ENCODE measurements at regions not wholly inside any gene's neighbourhood (a gene's known extent, or its start where the extent isn't known, plus 50 kb on each side); places are given as distances from the start of the nearest gene placed in this dataset.

GRCh38 chr5:180439911-180440769, 54.0 kb upstream of the CNOT6 start:
- no TSS peak for BruUV-seq (replicated peaks)
- H3K4me2 ChIP-seq (ENCODE audit: insufficient read depth, low read length): no peak overlapping the region
- no peak overlapping the region for H3K27ac ChIP-seq (ENCODE audit: extremely low read depth, low read depth, low read length)

More at GRCh38 chr5:180439911-180440769, 54.0 kb upstream of the CNOT6 start:
- Histone ChIP-seq H3K79me2 (ENCODE audit: control insufficient read depth, insufficient read depth, low read length) (no peaks in the 10 kb centered on the region), H3K4me1 (replicated peaks in 1 of 2; ENCODE audit: control insufficient read depth in 2 of 2, insufficient read depth in 2 of 2, low read length in 2 of 2) (peaks cover 0 to 7% of the 10 kb centered on the region in 2 experiments; a peak in 1 of 5 replicates), H2AFZ (ENCODE audit: low read depth, low read length) (no peak overlapping the region), H3K9me3 (replicated peaks; ENCODE audit: control insufficient read depth, insufficient read depth, low read depth, low read length) (no peaks in the 10 kb centered on the region), H3K4me3 (no peak overlapping the region), H3K27me3 (ENCODE audit: control insufficient read depth in 2 of 2, insufficient read depth in 2 of 2, low read length in 2 of 2) (peaks cover 11 to 60% of the 10 kb centered on the region in 2 experiments), H3K9ac (ENCODE audit: insufficient read depth in 1 of 2, low read depth in 2 of 2, low read length in 2 of 2) (no peak overlapping the region), H3K9me1 (ENCODE audit: control insufficient read depth, insufficient read depth, low read length) (no peaks in the 10 kb centered on the region), H4K20me1 (replicated peaks; ENCODE audit: control insufficient read depth, insufficient read depth, low read length) (no peaks in the 10 kb centered on the region; the same call in 1 of the 2 replicates), H3K36me3 (ENCODE audit: control insufficient read depth, insufficient read depth, low read length) (no peaks in the 10 kb centered on the region)
- in situ Hi-C loops (cut with MboI): no loop called here
- TF ChIP-seq TRIM24 (IDR thresholded peaks at IDR 0.05) (no peak), PKNOX1 (IDR thresholded peaks at IDR 0.05) (no peak), LARP7 (IDR thresholded peaks at IDR 0.05) (no peak), HCFC1 (IDR thresholded peaks at IDR 0.05; ENCODE audit: low read depth, low read length) (no peak), CTCF (IDR thresholded peaks at IDR 0.05 in 2 of 3, conservative IDR thresholded peaks at IDR 0.05 in 1 of 3; ENCODE audit: insufficient read depth in 2 of 3, low read depth in 1 of 3, low read length in 3 of 3) (peak in 2 of 3 experiments; percentile 16 to 30; a peak in 1 of 6 replicates), RAD21 (CRISPR knock-in tag; conservative IDR thresholded peaks at IDR 0.05 in 1 of 2, IDR thresholded peaks at IDR 0.05 in 1 of 2) (no peak), MLLT1 (IDR thresholded peaks at IDR 0.05) (no peak)
- POLR2A ChIA-PET: interaction anchor here (1.5 kb wide), 1 partner anchor 8 kb away, joined by 3 read pairs; no protein-coding TSS in a partner anchor
- no peak for DNase-seq (ENCODE audit: extremely low read depth in 1 of 4, low spot score in 3 of 4)
- FAIRE-seq: no peak
- intact Hi-C loops (cut with micrococcal nuclease): no loop called here
- WGBS (ENCODE audit: insufficient coverage, low coverage, missing lambda C conversion rate): 2% methylated on average over 12 of the region's 17 CpGs
- ATAC-seq: no peak
- CTCF ChIA-PET (ENCODE audit: low intra/inter-chr PET ratio): no interaction called here
